Endothelial cell of umbilical vein (primary cell): ENCODE measurements at regions not wholly inside any gene's neighbourhood (a gene's known extent, or its start where the extent isn't known, plus 50 kb on each side); places are given as distances from the start of the nearest gene placed in this dataset.

Experiments
- CTCF ChIP-seq, 2 donors: IDR thresholded peaks; 1 replicate in 1 of 2; 2 replicates in 1 of 2; pipeline ENCODE4 v1.5.1; 2011; ENCODE audit warnings: low read length in 2 of 2, mild to moderate bottlenecking in 2 of 2, moderate library complexity in 2 of 2, control low read depth in 1 of 2, inconsistent platforms in 1 of 2, low read depth in 1 of 2; ENCODE audit not compliant: insufficient read depth in 1 of 2; ENCODE audit errors: extremely low read depth in 1 of 2
- POLR2A ChIP-seq: IDR thresholded peaks from 2 replicates; pipeline ENCODE4 v1.6.1; 2012; ENCODE audit warnings: low read depth, mild to moderate bottlenecking, control low read depth, low read length
- POLR2AphosphoS5 ChIP-seq: IDR thresholded peaks from 2 replicates; pipeline ENCODE4 v1.6.1; 2012; ENCODE audit warnings: low read depth, mild to moderate bottlenecking, control low read depth, low read length, moderate library complexity; ENCODE audit not compliant: insufficient read depth

DNA sequence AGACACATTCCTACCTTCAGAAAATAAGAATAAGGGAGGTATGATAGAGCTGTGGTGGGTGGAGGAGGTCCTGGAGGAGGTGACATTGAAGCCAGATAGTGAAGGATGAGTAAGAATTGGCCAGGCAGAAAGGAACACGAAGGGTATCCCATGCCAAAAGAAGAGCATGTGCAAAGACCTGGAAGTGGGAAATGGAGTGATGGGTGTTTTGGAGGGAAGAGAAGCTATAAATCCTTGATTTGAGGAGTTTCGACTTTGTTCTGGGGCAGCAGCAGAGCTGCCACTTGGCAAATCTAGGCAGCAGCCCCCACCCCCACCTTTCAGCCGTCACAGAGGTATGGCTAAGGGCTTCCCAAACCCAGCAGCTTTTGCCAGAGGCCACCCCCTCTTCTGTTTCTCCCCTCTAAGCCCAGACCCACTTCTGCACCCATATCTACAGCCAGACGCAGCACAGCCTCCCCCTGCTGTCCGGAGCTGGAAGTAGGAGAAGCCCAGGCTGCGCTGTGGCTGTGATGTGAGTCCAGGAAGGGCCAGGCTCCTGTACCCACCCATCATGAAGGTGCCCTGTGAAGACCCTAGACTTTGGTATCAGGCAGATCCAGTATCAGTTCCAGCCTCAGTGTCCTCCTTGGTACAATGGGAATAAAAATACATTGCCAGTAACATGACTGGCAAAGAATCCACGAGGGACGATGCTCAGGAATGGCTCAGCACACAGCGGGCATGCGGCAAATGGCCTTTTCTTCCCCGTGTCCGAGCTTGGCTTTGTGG, 188.7 kb upstream of the LINGO1 start:
- TF ChIP-seq POLR2AphosphoS5 (no peak), CTCF (IDR thresholded peaks at IDR 0.05; ENCODE audit: extremely low read depth in 1 of 2, insufficient read depth in 1 of 2, low read depth in 1 of 2, low read length in 2 of 2) (peak; percentile 59 to 88), POLR2A (no peak)
